HEK293 (cell line): ENCODE measurements at regions not wholly inside any gene's neighbourhood (a gene's known extent, or its start where the extent isn't known, plus 50 kb on each side); places are given as distances from the start of the nearest gene placed in this dataset.

Experiments
- KLF8 ChIP-seq: fragments of 450-650 bp; formaldehyde crosslinking; IDR thresholded peaks from 2 replicates; pipeline ENCODE4 v1.5.1; 2016; ENCODE audit warnings: missing biosample characterization, missing genetic modification characterization
- ZBTB21 ChIP-seq: fragments of 450-650 bp; formaldehyde crosslinking; IDR thresholded peaks from 2 replicates; pipeline ENCODE4 v1.5.1; 2017; ENCODE audit warnings: missing biosample characterization, missing genetic modification characterization
- ZFP3 ChIP-seq: fragments of 450-650 bp; formaldehyde crosslinking; IDR thresholded peaks from 2 replicates; pipeline ENCODE4 v1.5.1; 2016; ENCODE audit warnings: low read depth, missing biosample characterization, missing genetic modification characterization
- ZNF10 ChIP-seq: fragments of 450-650 bp; formaldehyde crosslinking; IDR thresholded peaks from 2 replicates; pipeline ENCODE4 v1.5.1; 2017; ENCODE audit warnings: missing biosample characterization, missing genetic modification characterization
- ZNF223 ChIP-seq: fragments of 450-650 bp; formaldehyde crosslinking; IDR thresholded peaks from 2 replicates; pipeline ENCODE4 v1.5.1; 2016; ENCODE audit warnings: missing biosample characterization, missing genetic modification characterization
- ZNF416 ChIP-seq: fragments of 450-650 bp; formaldehyde crosslinking; IDR thresholded peaks from 2 replicates; pipeline ENCODE4 v1.5.1; 2016; ENCODE audit warnings: missing biosample characterization, missing genetic modification characterization
- ZNF585B ChIP-seq: fragments of 450-650 bp; formaldehyde crosslinking; IDR thresholded peaks from 2 replicates; pipeline ENCODE4 v1.5.1; 2016; ENCODE audit warnings: missing biosample characterization, missing genetic modification characterization
- ZXDB ChIP-seq: fragments of 450-650 bp; formaldehyde crosslinking; IDR thresholded peaks from 2 replicates; pipeline ENCODE4 v1.5.1; 2016; ENCODE audit warnings: missing biosample characterization, missing genetic modification characterization
- TF ChIP-seq, protein P1 (sequence below): fragments of 450-650 bp; formaldehyde crosslinking; IDR thresholded peaks from 2 replicates; pipeline ENCODE4 v1.5.1; 2016; ENCODE audit warnings: missing biosample characterization, missing genetic modification characterization
- TF ChIP-seq, protein P2 (sequence below): fragments of 450-650 bp; formaldehyde crosslinking; IDR thresholded peaks from 2 replicates; pipeline ENCODE4 v1.5.1; 2016; ENCODE audit warnings: missing biosample characterization, missing genetic modification characterization
- TF ChIP-seq, protein P3 (sequence below): fragments of 450-650 bp; formaldehyde crosslinking; IDR thresholded peaks from 2 replicates; pipeline ENCODE4 v1.5.1; 2016; ENCODE audit warnings: missing biosample characterization, missing genetic modification characterization

DNA sequence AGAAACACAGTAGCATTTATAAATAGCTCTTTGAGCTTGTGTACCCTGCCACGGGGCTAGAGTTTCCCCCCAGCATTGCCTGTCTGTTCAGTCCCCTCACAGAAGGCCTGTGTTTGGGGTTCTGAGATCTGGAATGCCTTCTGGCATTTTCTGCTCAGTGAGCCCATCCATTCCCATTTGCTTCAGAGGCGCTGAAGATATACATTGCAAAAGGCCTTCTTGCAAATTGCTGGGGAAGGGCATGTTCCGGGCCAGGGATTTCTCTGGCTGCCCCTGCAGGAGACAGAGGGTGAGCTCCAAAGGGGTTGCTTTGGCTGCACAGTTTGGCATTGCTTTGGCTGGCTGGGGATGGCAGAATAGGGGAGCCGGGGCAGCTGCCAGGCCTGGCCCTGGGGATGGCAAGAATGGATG is 308.4 kb downstream of the MSX2 start:
- TF ChIP-seq, protein P1, sequence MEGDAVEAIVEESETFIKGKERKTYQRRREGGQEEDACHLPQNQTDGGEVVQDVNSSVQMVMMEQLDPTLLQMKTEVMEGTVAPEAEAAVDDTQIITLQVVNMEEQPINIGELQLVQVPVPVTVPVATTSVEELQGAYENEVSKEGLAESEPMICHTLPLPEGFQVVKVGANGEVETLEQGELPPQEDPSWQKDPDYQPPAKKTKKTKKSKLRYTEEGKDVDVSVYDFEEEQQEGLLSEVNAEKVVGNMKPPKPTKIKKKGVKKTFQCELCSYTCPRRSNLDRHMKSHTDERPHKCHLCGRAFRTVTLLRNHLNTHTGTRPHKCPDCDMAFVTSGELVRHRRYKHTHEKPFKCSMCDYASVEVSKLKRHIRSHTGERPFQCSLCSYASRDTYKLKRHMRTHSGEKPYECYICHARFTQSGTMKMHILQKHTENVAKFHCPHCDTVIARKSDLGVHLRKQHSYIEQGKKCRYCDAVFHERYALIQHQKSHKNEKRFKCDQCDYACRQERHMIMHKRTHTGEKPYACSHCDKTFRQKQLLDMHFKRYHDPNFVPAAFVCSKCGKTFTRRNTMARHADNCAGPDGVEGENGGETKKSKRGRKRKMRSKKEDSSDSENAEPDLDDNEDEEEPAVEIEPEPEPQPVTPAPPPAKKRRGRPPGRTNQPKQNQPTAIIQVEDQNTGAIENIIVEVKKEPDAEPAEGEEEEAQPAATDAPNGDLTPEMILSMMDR: no peak
- TF ChIP-seq ZNF585B (no peak), ZNF223 (no peak), ZBTB21 (no peak), KLF8 (tag by site-specific recombination) (no peak), ZXDB (tag by site-specific recombination) (no peak), ZFP3 (tag by site-specific recombination) (no peak), ZNF10 (tag by site-specific recombination) (no peak), ZNF416 (tag by site-specific recombination) (no peak)
- TF ChIP-seq, protein P2, sequence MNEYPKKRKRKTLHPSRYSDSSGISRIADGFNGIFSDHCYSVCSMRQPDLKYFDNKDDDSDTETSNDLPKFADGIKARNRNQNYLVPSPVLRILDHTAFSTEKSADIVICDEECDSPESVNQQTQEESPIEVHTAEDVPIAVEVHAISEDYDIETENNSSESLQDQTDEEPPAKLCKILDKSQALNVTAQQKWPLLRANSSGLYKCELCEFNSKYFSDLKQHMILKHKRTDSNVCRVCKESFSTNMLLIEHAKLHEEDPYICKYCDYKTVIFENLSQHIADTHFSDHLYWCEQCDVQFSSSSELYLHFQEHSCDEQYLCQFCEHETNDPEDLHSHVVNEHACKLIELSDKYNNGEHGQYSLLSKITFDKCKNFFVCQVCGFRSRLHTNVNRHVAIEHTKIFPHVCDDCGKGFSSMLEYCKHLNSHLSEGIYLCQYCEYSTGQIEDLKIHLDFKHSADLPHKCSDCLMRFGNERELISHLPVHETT (tag by site-specific recombination): no peak
- TF ChIP-seq, protein P3, sequence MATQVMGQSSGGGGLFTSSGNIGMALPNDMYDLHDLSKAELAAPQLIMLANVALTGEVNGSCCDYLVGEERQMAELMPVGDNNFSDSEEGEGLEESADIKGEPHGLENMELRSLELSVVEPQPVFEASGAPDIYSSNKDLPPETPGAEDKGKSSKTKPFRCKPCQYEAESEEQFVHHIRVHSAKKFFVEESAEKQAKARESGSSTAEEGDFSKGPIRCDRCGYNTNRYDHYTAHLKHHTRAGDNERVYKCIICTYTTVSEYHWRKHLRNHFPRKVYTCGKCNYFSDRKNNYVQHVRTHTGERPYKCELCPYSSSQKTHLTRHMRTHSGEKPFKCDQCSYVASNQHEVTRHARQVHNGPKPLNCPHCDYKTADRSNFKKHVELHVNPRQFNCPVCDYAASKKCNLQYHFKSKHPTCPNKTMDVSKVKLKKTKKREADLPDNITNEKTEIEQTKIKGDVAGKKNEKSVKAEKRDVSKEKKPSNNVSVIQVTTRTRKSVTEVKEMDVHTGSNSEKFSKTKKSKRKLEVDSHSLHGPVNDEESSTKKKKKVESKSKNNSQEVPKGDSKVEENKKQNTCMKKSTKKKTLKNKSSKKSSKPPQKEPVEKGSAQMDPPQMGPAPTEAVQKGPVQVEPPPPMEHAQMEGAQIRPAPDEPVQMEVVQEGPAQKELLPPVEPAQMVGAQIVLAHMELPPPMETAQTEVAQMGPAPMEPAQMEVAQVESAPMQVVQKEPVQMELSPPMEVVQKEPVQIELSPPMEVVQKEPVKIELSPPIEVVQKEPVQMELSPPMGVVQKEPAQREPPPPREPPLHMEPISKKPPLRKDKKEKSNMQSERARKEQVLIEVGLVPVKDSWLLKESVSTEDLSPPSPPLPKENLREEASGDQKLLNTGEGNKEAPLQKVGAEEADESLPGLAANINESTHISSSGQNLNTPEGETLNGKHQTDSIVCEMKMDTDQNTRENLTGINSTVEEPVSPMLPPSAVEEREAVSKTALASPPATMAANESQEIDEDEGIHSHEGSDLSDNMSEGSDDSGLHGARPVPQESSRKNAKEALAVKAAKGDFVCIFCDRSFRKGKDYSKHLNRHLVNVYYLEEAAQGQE: no peak
